SK-N-SH (cell line): ENCODE measurements at regions not wholly inside any gene's neighbourhood (a gene's known extent, or its start where the extent isn't known, plus 50 kb on each side); places are given as distances from the start of the nearest gene placed in this dataset.

Experiments used
- CTCF ChIA-PET: fragments of 300-600, 350-600 bp; formaldehyde crosslinking; extraction: SDS; loops from one replicate; lab custom pipeline; 2021; lab: Yijun Ruan, JAX
- POLR2A ChIA-PET: fragments of 350-600 bp; sonication (Branson Sonifier 250); formaldehyde crosslinking; extraction: SDS; loops from one replicate; lab custom pipeline; 2020; ENCODE audit warnings: antibody characterized with exemption, inconsistent platforms; lab: Yijun Ruan, JAX
- DNase-seq: peaks from one replicate; pipeline ENCODE4 v3.0.0; 2012
- H2AFZ ChIP-seq: fragments of 200-600 bp; sonication (generic); 2 replicates; pipeline ENCODE4 v1.8.1; 2016; ENCODE audit warnings: antibody characterized with exemption, mild to moderate bottlenecking, low read depth
- H3F3A ChIP-seq: fragments of 200-600 bp; sonication (generic); replicated peaks from 2 replicates; pipeline ENCODE3; 2016; ENCODE audit warnings: antibody characterized with exemption, mild to moderate bottlenecking; ENCODE audit not compliant: insufficient read depth
- H3K27ac ChIP-seq, 2 experiments: fragments of 200-500 bp in 1 of 2; fragments of 200-600 bp in 1 of 2; sonication (Bioruptor generic) in 1 of 2; sonication (generic), shearing (Covaris generic) in 1 of 2; 2 replicates each; pipeline versions ENCODE4 v1.5.1 to v1.6.1; 2014 to 2016; ENCODE audit warnings: low read depth in 2 of 2, inconsistent platforms in 1 of 2, low read length in 1 of 2, mild to moderate bottlenecking in 1 of 2, mixed read lengths in 1 of 2
- H3K27me3 ChIP-seq: fragments of 200-600 bp; sonication (generic), shearing (Covaris generic); 2 replicates; pipeline ENCODE4 v1.6.1; 2016; ENCODE audit warnings: mixed run types; ENCODE audit not compliant: insufficient read depth
- H3K36me3 ChIP-seq, 2 experiments: fragments of 200-500 bp in 1 of 2; fragments of 200-600 bp in 1 of 2; sonication (Bioruptor generic) in 1 of 2; sonication (generic) in 1 of 2; replicated peaks in 1 of 2; 2 replicates each; pipeline versions ENCODE3 to v1.5.1; 2014 to 2016; ENCODE audit warnings: low read length in 1 of 2, mild to moderate bottlenecking in 1 of 2; ENCODE audit not compliant: insufficient read depth in 2 of 2, control insufficient read depth in 1 of 2
- H3K4me1 ChIP-seq, 2 experiments: fragments of 200-500 bp in 1 of 2; fragments of 200-600 bp in 1 of 2; sonication (Bioruptor generic) in 1 of 2; sonication (generic), shearing (Covaris generic) in 1 of 2; 2 replicates each; pipeline versions ENCODE4 v1.5.1 to v1.6.1; 2014 to 2016; ENCODE audit warnings: low read depth in 1 of 2, low read length in 1 of 2, mixed run types in 1 of 2; ENCODE audit not compliant: insufficient read depth in 2 of 2, control insufficient read depth in 1 of 2
- H3K4me2 ChIP-seq: fragments of 200-600 bp; sonication (generic), shearing (Covaris generic); 2 replicates; pipeline ENCODE4 v1.6.1; 2017; ENCODE audit warnings: mixed run types
- H3K4me3 ChIP-seq, 2 experiments: fragments of 200-500 bp in 1 of 2; fragments of 200-600 bp in 1 of 2; sonication (Bioruptor generic) in 1 of 2; sonication (generic), shearing (Covaris generic) in 1 of 2; 2 replicates each; pipeline versions ENCODE4 v1.5.1 to v1.8.1; 2014 to 2016; ENCODE audit warnings: low read depth in 2 of 2, inconsistent platforms in 1 of 2, low read length in 1 of 2, mild to moderate bottlenecking in 1 of 2, mixed read lengths in 1 of 2, moderate library complexity in 1 of 2
- H3K79me2 ChIP-seq: fragments of 200-600 bp; sonication (generic); 2 replicates; pipeline ENCODE4 v1.8.1; 2017; ENCODE audit warnings: mild to moderate bottlenecking; ENCODE audit not compliant: insufficient read depth
- H3K9ac ChIP-seq: fragments of 200-600 bp; sonication (generic); 2 replicates; pipeline ENCODE4 v1.6.1; 2017; ENCODE audit warnings: mixed run types
- H3K9me2 ChIP-seq: fragments of 200-600 bp; sonication (generic); 2 replicates; pipeline ENCODE4 v1.6.1; 2017; ENCODE audit warnings: mixed run types
- H3K9me3 ChIP-seq: fragments of 200-600 bp; sonication (generic); 2 replicates; pipeline ENCODE4 v1.6.1; 2017; ENCODE audit warnings: mixed run types, mild to moderate bottlenecking, moderate library complexity
- H4K20me1 ChIP-seq: fragments of 200-600 bp; sonication (generic); 2 replicates; pipeline ENCODE4 v1.6.1; 2017; ENCODE audit warnings: mild to moderate bottlenecking, mixed run types; ENCODE audit not compliant: insufficient read depth
- CHD2 ChIP-seq: fragments of 150-350 bp; IDR thresholded peaks from 2 replicates; pipeline ENCODE4 v1.6.1; 2018; ENCODE audit warnings: low read length; ENCODE audit not compliant: partially characterized antibody
- ELF1 ChIP-seq: IDR thresholded peaks from 2 replicates; pipeline ENCODE4 v1.4.0; 2012
- EP300 ChIP-seq, 2 experiments: IDR thresholded peaks; 2 replicates each; pipeline versions ENCODE4 v1.4.0 to v1.6.1; 2012; ENCODE audit warnings: borderline replicate concordance in 1 of 2, low read depth in 1 of 2, low read length in 1 of 2
- EZH2phosphoT487 ChIP-seq: fragments of 200-600 bp; sonication (generic); IDR thresholded peaks from 2 replicates; pipeline ENCODE4 v1.6.1; 2017; ENCODE audit warnings: low read depth, mixed run types, mild to moderate bottlenecking, antibody characterized with exemption, moderate library complexity, borderline replicate concordance
- FOXM1 ChIP-seq: IDR thresholded peaks from 2 replicates; pipeline ENCODE4 v1.4.0; 2012; ENCODE audit warnings: low read depth, mild to moderate bottlenecking
- GABPA ChIP-seq: IDR thresholded peaks from 2 replicates; pipeline ENCODE4 v1.4.0; 2012; ENCODE audit warnings: low read depth, mild to moderate bottlenecking
- GATA2 ChIP-seq: sonication (generic); formaldehyde crosslinking; IDR thresholded peaks from 2 replicates; pipeline ENCODE4 v1.5.0; 2020; ENCODE audit warnings: mild to moderate bottlenecking, missing genetic modification reagents
- JUND ChIP-seq: IDR thresholded peaks from 2 replicates; pipeline ENCODE4 v1.4.0; 2012
- MAX ChIP-seq: IDR thresholded peaks from 2 replicates; pipeline ENCODE4 v1.4.0; 2012; ENCODE audit warnings: low read depth
- MXI1 ChIP-seq: IDR thresholded peaks from 2 replicates; pipeline ENCODE4 v1.6.1; 2012; ENCODE audit warnings: mild to moderate bottlenecking, low read depth, low read length, improper control_type of control experiment
- NFIC ChIP-seq: IDR thresholded peaks from 2 replicates; pipeline ENCODE4 v1.4.0; 2012; ENCODE audit warnings: borderline replicate concordance
- NRF1 ChIP-seq: IDR thresholded peaks from 2 replicates; pipeline ENCODE4 v1.6.1; 2012; ENCODE audit warnings: low read depth, mild to moderate bottlenecking, low read length
- RCOR1 ChIP-seq: fragments of 150-350 bp; IDR thresholded peaks from 2 replicates; pipeline ENCODE4 v1.6.1; 2017; ENCODE audit warnings: antibody characterized with exemption, low read length
- REST ChIP-seq: IDR thresholded peaks from 2 replicates; pipeline ENCODE4 v1.6.1; 2012; ENCODE audit warnings: mild to moderate bottlenecking, low read depth, low read length, moderate library complexity
- RFX5 ChIP-seq: IDR thresholded peaks from 2 replicates; pipeline ENCODE4 v1.6.1; 2012; ENCODE audit warnings: mild to moderate bottlenecking, improper control_type of control experiment, low read length
- RXRA ChIP-seq: IDR thresholded peaks from 2 replicates; pipeline ENCODE4 v1.4.0; 2012; ENCODE audit warnings: low read depth, mild to moderate bottlenecking, borderline replicate concordance
- SIN3A ChIP-seq: IDR thresholded peaks from 2 replicates; pipeline ENCODE4 v1.6.1; 2012; ENCODE audit warnings: low read depth, mild to moderate bottlenecking, low read length, moderate library complexity, borderline replicate concordance
- SMC3 ChIP-seq: IDR thresholded peaks from 2 replicates; pipeline ENCODE4 v1.6.1; 2012; ENCODE audit warnings: low read depth, low read length, improper control_type of control experiment
- TAF1 ChIP-seq: IDR thresholded peaks from 2 replicates; pipeline ENCODE4 v1.6.1; 2012; ENCODE audit warnings: low read depth, mild to moderate bottlenecking, low read length, moderate library complexity, borderline replicate concordance
- TCF12 ChIP-seq: IDR thresholded peaks from 2 replicates; pipeline ENCODE4 v1.4.0; 2012
- TEAD4 ChIP-seq: IDR thresholded peaks from 2 replicates; pipeline ENCODE4 v1.4.0; 2012; ENCODE audit warnings: mild to moderate bottlenecking, borderline replicate concordance; ENCODE audit not compliant: insufficient read depth
- YY1 ChIP-seq: IDR thresholded peaks from 2 replicates; pipeline ENCODE4 v1.4.0; 2012; ENCODE audit warnings: low read depth, mild to moderate bottlenecking
- WGBS: methylation state at CpG from one replicate; pipeline ENCODE4 v1.1.6; 2017; ENCODE audit warnings: low lambda C conversion rate; 5-methylcytosine and 5-hydroxymethylcytosine counted together
- TF ChIP-seq, protein P1 (sequence below): IDR thresholded peaks from 2 replicates; pipeline ENCODE4 v1.4.0; 2012; ENCODE audit warnings: low read depth, borderline replicate concordance

- CTCF ChIA-PET: no interaction called here
- H3K9me2 ChIP-seq: no peaks in the 10 kb centered on the region
- WGBS: 8% methylated on average over 3 of the region's 3 CpGs
- H3K9ac ChIP-seq: no peak overlapping the region
- no peaks in the 10 kb centered on the region for H3K4me1 ChIP-seq
- no peaks in the 10 kb centered on the region for H3K9me3 ChIP-seq
- no peaks in the 10 kb centered on the region for H3F3A ChIP-seq
- POLR2A ChIA-PET: no interaction called here
- no peak overlapping the region for H3K27ac ChIP-seq
- DNase-seq: no peak
- H3K4me3 ChIP-seq: no peak overlapping the region
- H3K27me3 ChIP-seq: no peaks in the 10 kb centered on the region
- H3K4me2 ChIP-seq: no peak overlapping the region
- TF ChIP-seq FOXM1: no peak
- no peak for TF ChIP-seq SMC3
- TF ChIP-seq GABPA: no peak
- TF ChIP-seq NRF1: no peak
- TF ChIP-seq ELF1: no peak
- TF ChIP-seq EZH2phosphoT487: no peak
- no peak for TF ChIP-seq RXRA
- no peak for TF ChIP-seq YY1
- no peak for TF ChIP-seq TCF12
- H2AFZ ChIP-seq: no peak overlapping the region
- H4K20me1 ChIP-seq: no peaks in the 10 kb centered on the region
- no peaks in the 10 kb centered on the region for H3K36me3 ChIP-seq
- H3K79me2 ChIP-seq: no peaks in the 10 kb centered on the region
These were observed 248.7 kb downstream of the C6orf118 start for GRCh38 chr6:165060720-165061119.

DNA sequence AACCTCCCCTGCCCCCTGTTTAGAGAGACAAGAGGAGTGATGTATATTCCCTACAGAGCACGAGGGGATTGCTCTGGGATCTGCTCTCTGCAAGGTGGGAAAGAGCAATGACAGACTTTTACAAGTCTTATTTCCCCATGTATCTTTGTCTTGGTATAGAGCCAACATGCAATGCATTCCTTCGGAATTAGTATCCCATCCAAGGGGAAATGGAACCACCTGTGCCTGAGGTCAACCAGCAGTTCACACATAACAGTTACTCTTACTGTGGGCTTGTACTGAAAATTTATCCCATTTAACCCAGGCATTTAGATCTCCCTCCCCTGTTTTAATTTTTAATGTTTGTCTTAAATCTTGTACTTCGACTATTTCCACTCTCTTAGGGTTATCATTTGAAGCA, 250.4 kb downstream of the C6orf118 start:
- no peak overlapping the region for H3K9ac ChIP-seq

More for the DNA sequence above, 250.4 kb downstream of the C6orf118 start:
- WGBS: 5% methylated on average over 3 of the region's 3 CpGs
- no peaks in the 10 kb centered on the region for H3K36me3 ChIP-seq
- no peak overlapping the region for H3K27ac ChIP-seq
- H3K4me3 ChIP-seq: no peak overlapping the region
- no peak overlapping the region for H3K4me2 ChIP-seq
- H2AFZ ChIP-seq: no peak overlapping the region
- H3K9me3 ChIP-seq: no peaks in the 10 kb centered on the region; the same call in 1 of the 2 replicates
- H3K27me3 ChIP-seq: no peaks in the 10 kb centered on the region
- no peaks in the 10 kb centered on the region for H3F3A ChIP-seq
- H4K20me1 ChIP-seq: no peaks in the 10 kb centered on the region
- CTCF ChIA-PET: no interaction called here
- POLR2A ChIA-PET: no interaction called here
- no peak for DNase-seq
- H3K9me2 ChIP-seq: no peaks in the 10 kb centered on the region
- H3K79me2 ChIP-seq: no peaks in the 10 kb centered on the region
- H3K4me1 ChIP-seq: no peaks in the 10 kb centered on the region
- no peak for TF ChIP-seq MAX
- TF ChIP-seq TCF12: no peak
- no peak for TF ChIP-seq TAF1
- no peak for TF ChIP-seq MXI1
- no peak for TF ChIP-seq ELF1
- TF ChIP-seq NRF1: no peak
- no peak for TF ChIP-seq FOXM1
- TF ChIP-seq RFX5: no peak
- TF ChIP-seq, protein P1, sequence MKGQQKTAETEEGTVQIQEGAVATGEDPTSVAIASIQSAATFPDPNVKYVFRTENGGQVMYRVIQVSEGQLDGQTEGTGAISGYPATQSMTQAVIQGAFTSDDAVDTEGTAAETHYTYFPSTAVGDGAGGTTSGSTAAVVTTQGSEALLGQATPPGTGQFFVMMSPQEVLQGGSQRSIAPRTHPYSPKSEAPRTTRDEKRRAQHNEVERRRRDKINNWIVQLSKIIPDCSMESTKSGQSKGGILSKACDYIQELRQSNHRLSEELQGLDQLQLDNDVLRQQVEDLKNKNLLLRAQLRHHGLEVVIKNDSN: no peak
- no peak for TF ChIP-seq GATA2 (CRISPR knock-in tag)
- TF ChIP-seq YY1: no peak
- no peak for TF ChIP-seq EZH2phosphoT487
- TF ChIP-seq JUND: no peak
- no peak for TF ChIP-seq TEAD4
- no peak for TF ChIP-seq REST
- no peak for TF ChIP-seq SIN3A
- no peak for TF ChIP-seq RCOR1
- TF ChIP-seq EP300 (IDR thresholded peaks at IDR 0.05; ENCODE audit: borderline replicate concordance in 1 of 2, low read depth in 1 of 2, low read length in 1 of 2): no peak
- TF ChIP-seq NFIC: no peak
- no peak for TF ChIP-seq CHD2
